ENCODE measurements at regions not wholly inside any gene's neighbourhood (a gene's known extent, or its start where the extent isn't known, plus 50 kb on each side); places are given as distances from the start of the nearest gene placed in this dataset.
"Not testable (repeated sequence)": the region's sequence is repeated elsewhere in the genome, so short reads cannot be mapped to it uniquely, and the experiment has no call there.

- DNase-seq (ENCODE audit: low spot score) = no peak
- no peak for TF ChIP-seq CTCF (IDR thresholded peaks at IDR 0.05; ENCODE audit: extremely low read depth, insufficient read depth, missing control alignments)
- in situ Hi-C loops (cut with MboI; ENCODE audit: low pct_unique_long_range_greater_than_20kb, low sequenced_read_pairs, unreplicated experiment) = no loop called here
Observed at GRCh38 chrX:8005678-8006347, 78.6 kb upstream of the PNPLA4 start.

- in situ Hi-C loops (cut with MboI; ENCODE audit: low pct_unique_long_range_greater_than_20kb, low sequenced_read_pairs, unreplicated experiment) = no loop called here
- no peak for DNase-seq (ENCODE audit: low spot score)
- TF ChIP-seq CTCF (IDR thresholded peaks at IDR 0.05; ENCODE audit: extremely low read depth, insufficient read depth, missing control alignments) = no peak
Observed at GRCh38 chrX:8003147-8003883, 76.1 kb upstream of the PNPLA4 start.

- no peak for TF ChIP-seq CTCF (IDR thresholded peaks at IDR 0.05; ENCODE audit: extremely low read depth, insufficient read depth, missing control alignments)
- DNase-seq (ENCODE audit: low spot score) = no peak
- in situ Hi-C loops (cut with MboI; ENCODE audit: low pct_unique_long_range_greater_than_20kb, low sequenced_read_pairs, unreplicated experiment) = loop anchor here (25.0 kb wide), 1 partner anchor 740 kb away; the partner anchor contains the start of gene ANOS1
Observed at GRCh38 chrX:7996851-7997250, 69.6 kb upstream of the PNPLA4 start.

- in situ Hi-C loops (cut with MboI; ENCODE audit: low pct_unique_long_range_greater_than_20kb, low sequenced_read_pairs, unreplicated experiment) = loop anchor here (25.0 kb wide), 1 partner anchor 741 kb away; the partner anchor contains the start of gene ANOS1
- peak; percentile 69 for TF ChIP-seq CTCF (IDR thresholded peaks at IDR 0.05; ENCODE audit: extremely low read depth, insufficient read depth, missing control alignments)
- peak; percentile 40 for DNase-seq (ENCODE audit: low spot score)
Observed at GRCh38 chrX:7996414-7996813, 69.2 kb upstream of the PNPLA4 start.

GRCh38 chrX:7993873-7994272 lies 66.7 kb upstream of the PNPLA4 start:
- no peak for TF ChIP-seq CTCF (IDR thresholded peaks at IDR 0.05; ENCODE audit: extremely low read depth, insufficient read depth, missing control alignments)
- in situ Hi-C loops (cut with MboI; ENCODE audit: low pct_unique_long_range_greater_than_20kb, low sequenced_read_pairs, unreplicated experiment) = loop anchor here (25.0 kb wide), 1 partner anchor 743 kb away; the partner anchor contains the start of gene ANOS1
- no peak for DNase-seq (ENCODE audit: low spot score)

- DNase-seq (ENCODE audit: low spot score) = not testable (repeated sequence)
- in situ Hi-C loops (cut with MboI; ENCODE audit: low pct_unique_long_range_greater_than_20kb, low sequenced_read_pairs, unreplicated experiment) = loop anchor here (25.0 kb wide), 1 partner anchor 749 kb away; the partner anchor contains the start of gene ANOS1
Observed at GRCh38 chrX:7988013-7988759, 61.0 kb upstream of the PNPLA4 start.

Measured in GM13977 (cell line).